GM23338 (cell line): ENCODE measurements at regions not wholly inside any gene's neighbourhood (a gene's known extent, or its start where the extent isn't known, plus 50 kb on each side); places are given as distances from the start of the nearest gene placed in this dataset.

ENCODE experiments used
- ATAC-seq: fragments of 200-7000 bp; cut with Tn5 transposase; 3 replicates; pipeline ENCODE4 v1.9.1; 2020
- DNase-seq: peaks from one replicate; pipeline ENCODE4 v3.0.0-alpha.2; 2015; ENCODE audit warnings: low spot score
- H2AFZ ChIP-seq: fragments of 200-600 bp; sonication (generic); 2 replicates; pipeline ENCODE4 v1.8.0; 2016; ENCODE audit warnings: antibody characterized with exemption, mild to moderate bottlenecking, moderate library complexity
- H3F3A ChIP-seq: fragments of 200-600 bp; sonication (generic); replicated peaks from 2 replicates; pipeline ENCODE4 v1.8.0; 2017; ENCODE audit warnings: antibody characterized with exemption, mixed run types, low read depth
- H3K27ac ChIP-seq: fragments of 200-600 bp; sonication (generic); 2 replicates; pipeline ENCODE4 v1.6.1; 2016; ENCODE audit warnings: low read depth
- H3K27me3 ChIP-seq: fragments of 200-600 bp; sonication (generic); 2 replicates; pipeline ENCODE4 v1.8.0; 2016; ENCODE audit warnings: mild to moderate bottlenecking, mixed run types, moderate library complexity; ENCODE audit not compliant: insufficient read depth
- H3K36me3 ChIP-seq: fragments of 200-600 bp; sonication (generic); 2 replicates; pipeline ENCODE4 v1.8.0; 2016; ENCODE audit warnings: mild to moderate bottlenecking; ENCODE audit not compliant: insufficient read depth
- H3K4me1 ChIP-seq: fragments of 200-600 bp; sonication (generic); 2 replicates; pipeline ENCODE4 v1.8.0; 2016; ENCODE audit warnings: mild to moderate bottlenecking, moderate library complexity; ENCODE audit not compliant: insufficient read depth
- H3K4me2 ChIP-seq: fragments of 200-600 bp; sonication (generic); 2 replicates; pipeline ENCODE4 v1.7.1; 2017; ENCODE audit warnings: mixed run types
- H3K4me3 ChIP-seq: fragments of 200-600 bp; sonication (generic); 2 replicates; pipeline ENCODE4 v1.6.1; 2016; ENCODE audit warnings: mixed run types
- H3K79me2 ChIP-seq: fragments of 200-600 bp; sonication (generic); replicated peaks from 2 replicates; pipeline ENCODE4 v1.8.0; 2017; ENCODE audit warnings: mild to moderate bottlenecking; ENCODE audit not compliant: insufficient read depth
- H3K9me2 ChIP-seq: fragments of 200-600 bp; sonication (generic); 2 replicates; pipeline ENCODE4 v1.8.0; 2017; ENCODE audit not compliant: insufficient read depth
- H4K20me1 ChIP-seq: fragments of 200-600 bp; sonication (generic); replicated peaks from 2 replicates; pipeline ENCODE4 v1.8.0; 2017; ENCODE audit warnings: mild to moderate bottlenecking; ENCODE audit not compliant: insufficient read depth
- H3K27ac Mint-ChIP-seq: 2 replicates; pipeline ENCODE4 v1.8.0; 2020; ENCODE audit warnings: inconsistent platforms, mild to moderate bottlenecking, moderate library complexity, mixed read lengths
- H3K27me3 Mint-ChIP-seq: 3 replicates; pipeline ENCODE4 v1.8.0; 2022; ENCODE audit warnings: low read depth, mild to moderate bottlenecking, moderate library complexity, mixed read lengths, inconsistent platforms; ENCODE audit not compliant: insufficient read depth, poor library complexity
- H3K36me3 Mint-ChIP-seq: 3 replicates; pipeline ENCODE4 v1.8.0; 2021; ENCODE audit warnings: low read depth, mild to moderate bottlenecking, inconsistent platforms, moderate library complexity, mixed read lengths
- H3K4me1 Mint-ChIP-seq: 3 replicates; pipeline ENCODE4 v1.8.0; 2020; ENCODE audit warnings: mild to moderate bottlenecking, inconsistent platforms, mixed read lengths
- H3K4me3 Mint-ChIP-seq: 3 replicates; pipeline ENCODE4 v1.8.0; 2021; ENCODE audit warnings: moderate library complexity, mild to moderate bottlenecking, inconsistent platforms, mixed read lengths
- H3K9me3 Mint-ChIP-seq: 3 replicates; pipeline ENCODE4 v1.8.0; 2020; ENCODE audit warnings: moderate library complexity, mild to moderate bottlenecking, inconsistent platforms, mixed read lengths
- CREB1 ChIP-seq: fragments of 250-450 bp; sonication (Bioruptor Pico); IDR thresholded peaks from 2 replicates; pipeline ENCODE4 v1.5.0; 2020; ENCODE audit warnings: low read depth, mild to moderate bottlenecking, moderate library complexity
- EZH2 ChIP-seq: fragments of 200-600 bp; sonication (generic); IDR thresholded peaks from one replicate; pipeline ENCODE4 v1.8.0; 2017; ENCODE audit warnings: antibody characterized with exemption, mild to moderate bottlenecking, low read depth; ENCODE audit not compliant: unreplicated experiment
- EZH2phosphoT487 ChIP-seq: fragments of 200-600 bp; sonication (generic); IDR thresholded peaks from one replicate; pipeline ENCODE4 v1.8.1; 2018; ENCODE audit warnings: antibody characterized with exemption; ENCODE audit not compliant: unreplicated experiment
- JUNB ChIP-seq: IDR thresholded peaks from one replicate; pipeline ENCODE4 v1.6.1; 2016; ENCODE audit warnings: antibody characterized with exemption; ENCODE audit not compliant: unreplicated experiment
- NANOG ChIP-seq: IDR thresholded peaks from 2 replicates; pipeline ENCODE4 v1.6.1; 2016; ENCODE audit warnings: antibody characterized with exemption, borderline replicate concordance
- POLR2AphosphoS5 ChIP-seq: IDR thresholded peaks from 2 replicates; pipeline ENCODE4 v1.6.1; 2016; ENCODE audit warnings: antibody characterized with exemption, low read depth
- STAT1 ChIP-seq: IDR thresholded peaks from one replicate; pipeline ENCODE4 v1.6.1; 2016; ENCODE audit warnings: antibody characterized with exemption; ENCODE audit not compliant: unreplicated experiment
- ZNF114 ChIP-seq: fragments of 250-450 bp; sonication (Bioruptor Pico); IDR thresholded peaks from 2 replicates; pipeline ENCODE4 v1.5.0; 2020; ENCODE audit warnings: mild to moderate bottlenecking, moderate library complexity
- ZNF331 ChIP-seq: fragments of 250-450 bp; sonication (Bioruptor Pico); IDR thresholded peaks from 2 replicates; pipeline ENCODE4 v1.5.0; 2020; ENCODE audit warnings: low read depth, mild to moderate bottlenecking, moderate library complexity
- TF ChIP-seq, protein P1 (sequence below), 2 experiments: fragments of 200-600 bp in 1 of 2; sonication (generic) in 1 of 2; conservative IDR thresholded peaks; 2 replicates each; pipeline versions ENCODE4 v1.5.1 to v1.6.1; 2016 to 2017; ENCODE audit warnings: antibody characterized with exemption in 2 of 2, low read depth in 2 of 2, mild to moderate bottlenecking in 2 of 2, moderate library complexity in 1 of 2
- TF ChIP-seq, protein P2 (sequence below): fragments of 250-450 bp; sonication (Bioruptor Pico); IDR thresholded peaks from 2 replicates; pipeline ENCODE4 v1.5.0; 2020; ENCODE audit warnings: mild to moderate bottlenecking, moderate library complexity
- TF ChIP-seq, protein P3 (sequence below): IDR thresholded peaks from 2 replicates; pipeline ENCODE4 v1.6.1; 2016; ENCODE audit warnings: antibody characterized with exemption
- TF ChIP-seq, protein P4 (sequence below): IDR thresholded peaks from one replicate; pipeline ENCODE4 v1.6.1; 2018; ENCODE audit warnings: antibody characterized with exemption; ENCODE audit not compliant: unreplicated experiment

DNA sequence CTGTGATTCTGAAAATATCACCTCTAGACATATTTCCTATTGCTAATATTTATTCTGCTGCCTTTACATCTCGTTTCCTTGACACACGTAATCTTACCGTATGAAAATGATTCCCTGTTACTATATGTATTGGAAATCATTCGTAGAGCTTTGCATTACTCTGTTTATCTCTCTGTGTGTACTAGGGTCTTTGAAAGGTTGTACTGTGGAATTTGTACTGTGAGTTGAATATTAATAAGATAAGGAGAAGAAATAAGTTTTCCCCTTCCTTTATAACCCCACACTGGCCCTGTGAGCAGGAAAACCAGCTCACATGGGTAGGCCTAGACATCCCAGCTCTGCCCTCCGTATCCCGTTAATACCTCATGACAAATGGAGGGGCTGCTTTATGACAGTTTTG, 354.9 kb downstream of the KLF5 start:
- Mint-ChIP-seq H3K4me3 (no peak overlapping the region), H3K4me1 (peaks cover 6% of the 10 kb centered on the region), H3K36me3 (no peaks in the 10 kb centered on the region), H3K9me3 (peaks cover 2% of the 10 kb centered on the region; the same call in 1 of the 3 replicates), H3K27ac (no peak overlapping the region), H3K27me3 (peaks cover 3% of the 10 kb centered on the region)
- Histone ChIP-seq H3K9me2 (peaks cover 10% of the 10 kb centered on the region; the same call in 1 of the 2 replicates), H3K36me3 (no peaks in the 10 kb centered on the region), H3K4me2 (no peak overlapping the region), H3F3A (no peaks in the 10 kb centered on the region), H3K79me2 (no peaks in the 10 kb centered on the region), H3K27ac (no peak overlapping the region), H3K4me3 (no peak overlapping the region), H4K20me1 (no peaks in the 10 kb centered on the region), H2AFZ (no peak overlapping the region), H3K27me3 (no peaks in the 10 kb centered on the region), H3K4me1 (no peaks in the 10 kb centered on the region)
- no peak for DNase-seq
- no peak for ATAC-seq
- no peak for TF ChIP-seq ZNF331 (CRISPR knock-in tag)
- TF ChIP-seq ZNF114: no peak
- TF ChIP-seq, protein P1, sequence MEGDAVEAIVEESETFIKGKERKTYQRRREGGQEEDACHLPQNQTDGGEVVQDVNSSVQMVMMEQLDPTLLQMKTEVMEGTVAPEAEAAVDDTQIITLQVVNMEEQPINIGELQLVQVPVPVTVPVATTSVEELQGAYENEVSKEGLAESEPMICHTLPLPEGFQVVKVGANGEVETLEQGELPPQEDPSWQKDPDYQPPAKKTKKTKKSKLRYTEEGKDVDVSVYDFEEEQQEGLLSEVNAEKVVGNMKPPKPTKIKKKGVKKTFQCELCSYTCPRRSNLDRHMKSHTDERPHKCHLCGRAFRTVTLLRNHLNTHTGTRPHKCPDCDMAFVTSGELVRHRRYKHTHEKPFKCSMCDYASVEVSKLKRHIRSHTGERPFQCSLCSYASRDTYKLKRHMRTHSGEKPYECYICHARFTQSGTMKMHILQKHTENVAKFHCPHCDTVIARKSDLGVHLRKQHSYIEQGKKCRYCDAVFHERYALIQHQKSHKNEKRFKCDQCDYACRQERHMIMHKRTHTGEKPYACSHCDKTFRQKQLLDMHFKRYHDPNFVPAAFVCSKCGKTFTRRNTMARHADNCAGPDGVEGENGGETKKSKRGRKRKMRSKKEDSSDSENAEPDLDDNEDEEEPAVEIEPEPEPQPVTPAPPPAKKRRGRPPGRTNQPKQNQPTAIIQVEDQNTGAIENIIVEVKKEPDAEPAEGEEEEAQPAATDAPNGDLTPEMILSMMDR (conservative IDR thresholded peaks at IDR 0.05; ENCODE audit: low read depth in 2 of 2): no peak
- TF ChIP-seq, protein P2, sequence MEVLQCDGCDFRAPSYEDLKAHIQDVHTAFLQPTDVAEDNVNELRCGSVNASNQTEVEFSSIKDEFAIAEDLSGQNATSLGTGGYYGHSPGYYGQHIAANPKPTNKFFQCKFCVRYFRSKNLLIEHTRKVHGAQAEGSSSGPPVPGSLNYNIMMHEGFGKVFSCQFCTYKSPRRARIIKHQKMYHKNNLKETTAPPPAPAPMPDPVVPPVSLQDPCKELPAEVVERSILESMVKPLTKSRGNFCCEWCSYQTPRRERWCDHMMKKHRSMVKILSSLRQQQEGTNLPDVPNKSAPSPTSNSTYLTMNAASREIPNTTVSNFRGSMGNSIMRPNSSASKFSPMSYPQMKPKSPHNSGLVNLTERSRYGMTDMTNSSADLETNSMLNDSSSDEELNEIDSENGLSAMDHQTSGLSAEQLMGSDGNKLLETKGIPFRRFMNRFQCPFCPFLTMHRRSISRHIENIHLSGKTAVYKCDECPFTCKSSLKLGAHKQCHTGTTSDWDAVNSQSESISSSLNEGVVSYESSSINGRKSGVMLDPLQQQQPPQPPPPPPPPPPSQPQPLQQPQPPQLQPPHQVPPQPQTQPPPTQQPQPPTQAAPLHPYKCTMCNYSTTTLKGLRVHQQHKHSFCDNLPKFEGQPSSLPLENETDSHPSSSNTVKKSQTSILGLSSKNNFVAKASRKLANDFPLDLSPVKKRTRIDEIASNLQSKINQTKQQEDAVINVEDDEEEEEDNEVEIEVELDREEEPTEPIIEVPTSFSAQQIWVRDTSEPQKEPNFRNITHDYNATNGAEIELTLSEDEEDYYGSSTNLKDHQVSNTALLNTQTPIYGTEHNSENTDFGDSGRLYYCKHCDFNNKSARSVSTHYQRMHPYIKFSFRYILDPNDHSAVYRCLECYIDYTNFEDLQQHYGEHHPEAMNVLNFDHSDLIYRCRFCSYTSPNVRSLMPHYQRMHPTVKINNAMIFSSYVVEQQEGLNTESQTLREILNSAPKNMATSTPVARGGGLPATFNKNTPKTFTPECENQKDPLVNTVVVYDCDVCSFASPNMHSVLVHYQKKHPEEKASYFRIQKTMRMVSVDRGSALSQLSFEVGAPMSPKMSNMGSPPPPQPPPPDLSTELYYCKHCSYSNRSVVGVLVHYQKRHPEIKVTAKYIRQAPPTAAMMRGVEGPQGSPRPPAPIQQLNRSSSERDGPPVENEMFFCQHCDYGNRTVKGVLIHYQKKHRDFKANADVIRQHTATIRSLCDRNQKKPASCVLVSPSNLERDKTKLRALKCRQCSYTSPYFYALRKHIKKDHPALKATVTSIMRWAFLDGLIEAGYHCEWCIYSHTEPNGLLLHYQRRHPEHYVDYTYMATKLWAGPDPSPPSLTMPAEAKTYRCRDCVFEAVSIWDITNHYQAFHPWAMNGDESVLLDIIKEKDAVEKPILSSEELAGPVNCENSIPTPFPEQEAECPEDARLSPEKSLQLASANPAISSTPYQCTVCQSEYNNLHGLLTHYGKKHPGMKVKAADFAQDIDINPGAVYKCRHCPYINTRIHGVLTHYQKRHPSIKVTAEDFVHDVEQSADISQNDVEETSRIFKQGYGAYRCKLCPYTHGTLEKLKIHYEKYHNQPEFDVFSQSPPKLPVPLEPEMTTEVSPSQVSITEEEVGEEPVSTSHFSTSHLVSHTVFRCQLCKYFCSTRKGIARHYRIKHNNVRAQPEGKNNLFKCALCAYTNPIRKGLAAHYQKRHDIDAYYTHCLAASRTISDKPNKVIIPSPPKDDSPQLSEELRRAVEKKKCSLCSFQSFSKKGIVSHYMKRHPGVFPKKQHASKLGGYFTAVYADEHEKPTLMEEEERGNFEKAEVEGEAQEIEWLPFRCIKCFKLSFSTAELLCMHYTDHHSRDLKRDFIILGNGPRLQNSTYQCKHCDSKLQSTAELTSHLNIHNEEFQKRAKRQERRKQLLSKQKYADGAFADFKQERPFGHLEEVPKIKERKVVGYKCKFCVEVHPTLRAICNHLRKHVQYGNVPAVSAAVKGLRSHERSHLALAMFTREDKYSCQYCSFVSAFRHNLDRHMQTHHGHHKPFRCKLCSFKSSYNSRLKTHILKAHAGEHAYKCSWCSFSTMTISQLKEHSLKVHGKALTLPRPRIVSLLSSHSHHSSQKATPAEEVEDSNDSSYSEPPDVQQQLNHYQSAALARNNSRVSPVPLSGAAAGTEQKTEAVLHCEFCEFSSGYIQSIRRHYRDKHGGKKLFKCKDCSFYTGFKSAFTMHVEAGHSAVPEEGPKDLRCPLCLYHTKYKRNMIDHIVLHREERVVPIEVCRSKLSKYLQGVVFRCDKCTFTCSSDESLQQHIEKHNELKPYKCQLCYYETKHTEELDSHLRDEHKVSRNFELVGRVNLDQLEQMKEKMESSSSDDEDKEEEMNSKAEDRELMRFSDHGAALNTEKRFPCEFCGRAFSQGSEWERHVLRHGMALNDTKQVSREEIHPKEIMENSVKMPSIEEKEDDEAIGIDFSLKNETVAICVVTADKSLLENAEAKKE (CRISPR knock-in tag): no peak
- no peak for TF ChIP-seq EZH2phosphoT487
- TF ChIP-seq STAT1: no peak
- TF ChIP-seq CREB1 (CRISPR knock-in tag): no peak
- TF ChIP-seq NANOG: no peak
- TF ChIP-seq EZH2: no peak
- TF ChIP-seq JUNB: no peak
- TF ChIP-seq, protein P3, sequence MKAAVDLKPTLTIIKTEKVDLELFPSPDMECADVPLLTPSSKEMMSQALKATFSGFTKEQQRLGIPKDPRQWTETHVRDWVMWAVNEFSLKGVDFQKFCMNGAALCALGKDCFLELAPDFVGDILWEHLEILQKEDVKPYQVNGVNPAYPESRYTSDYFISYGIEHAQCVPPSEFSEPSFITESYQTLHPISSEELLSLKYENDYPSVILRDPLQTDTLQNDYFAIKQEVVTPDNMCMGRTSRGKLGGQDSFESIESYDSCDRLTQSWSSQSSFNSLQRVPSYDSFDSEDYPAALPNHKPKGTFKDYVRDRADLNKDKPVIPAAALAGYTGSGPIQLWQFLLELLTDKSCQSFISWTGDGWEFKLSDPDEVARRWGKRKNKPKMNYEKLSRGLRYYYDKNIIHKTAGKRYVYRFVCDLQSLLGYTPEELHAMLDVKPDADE: no peak
- TF ChIP-seq, protein P4, sequence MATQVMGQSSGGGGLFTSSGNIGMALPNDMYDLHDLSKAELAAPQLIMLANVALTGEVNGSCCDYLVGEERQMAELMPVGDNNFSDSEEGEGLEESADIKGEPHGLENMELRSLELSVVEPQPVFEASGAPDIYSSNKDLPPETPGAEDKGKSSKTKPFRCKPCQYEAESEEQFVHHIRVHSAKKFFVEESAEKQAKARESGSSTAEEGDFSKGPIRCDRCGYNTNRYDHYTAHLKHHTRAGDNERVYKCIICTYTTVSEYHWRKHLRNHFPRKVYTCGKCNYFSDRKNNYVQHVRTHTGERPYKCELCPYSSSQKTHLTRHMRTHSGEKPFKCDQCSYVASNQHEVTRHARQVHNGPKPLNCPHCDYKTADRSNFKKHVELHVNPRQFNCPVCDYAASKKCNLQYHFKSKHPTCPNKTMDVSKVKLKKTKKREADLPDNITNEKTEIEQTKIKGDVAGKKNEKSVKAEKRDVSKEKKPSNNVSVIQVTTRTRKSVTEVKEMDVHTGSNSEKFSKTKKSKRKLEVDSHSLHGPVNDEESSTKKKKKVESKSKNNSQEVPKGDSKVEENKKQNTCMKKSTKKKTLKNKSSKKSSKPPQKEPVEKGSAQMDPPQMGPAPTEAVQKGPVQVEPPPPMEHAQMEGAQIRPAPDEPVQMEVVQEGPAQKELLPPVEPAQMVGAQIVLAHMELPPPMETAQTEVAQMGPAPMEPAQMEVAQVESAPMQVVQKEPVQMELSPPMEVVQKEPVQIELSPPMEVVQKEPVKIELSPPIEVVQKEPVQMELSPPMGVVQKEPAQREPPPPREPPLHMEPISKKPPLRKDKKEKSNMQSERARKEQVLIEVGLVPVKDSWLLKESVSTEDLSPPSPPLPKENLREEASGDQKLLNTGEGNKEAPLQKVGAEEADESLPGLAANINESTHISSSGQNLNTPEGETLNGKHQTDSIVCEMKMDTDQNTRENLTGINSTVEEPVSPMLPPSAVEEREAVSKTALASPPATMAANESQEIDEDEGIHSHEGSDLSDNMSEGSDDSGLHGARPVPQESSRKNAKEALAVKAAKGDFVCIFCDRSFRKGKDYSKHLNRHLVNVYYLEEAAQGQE: no peak
- no peak for TF ChIP-seq POLR2AphosphoS5
